ENCODE measurements at regions not wholly inside any gene's neighbourhood (a gene's known extent, or its start where the extent isn't known, plus 50 kb on each side); places are given as distances from the start of the nearest gene placed in this dataset.

DNA sequence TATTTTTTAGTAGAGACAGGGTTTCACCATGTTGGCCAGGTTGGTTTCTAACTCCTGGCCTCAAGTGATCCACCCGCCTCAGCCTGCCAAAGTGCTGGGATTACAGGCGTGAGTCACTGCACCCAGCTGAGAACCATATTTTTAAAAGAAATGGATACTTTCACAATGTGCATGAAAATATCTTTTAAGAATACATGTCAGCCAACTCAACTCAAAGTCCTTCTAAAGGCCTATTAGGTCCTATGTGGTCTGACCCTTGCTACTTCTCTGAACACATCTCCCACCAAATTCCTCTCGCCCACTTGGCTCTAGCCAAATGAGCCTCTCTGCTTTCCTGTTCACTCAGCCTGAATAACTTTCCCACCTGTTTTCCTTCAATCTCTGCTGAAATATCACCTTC lies 119.6 kb downstream of the MTX2 start:
- no peak for TF ChIP-seq GATA2 (IDR thresholded peaks at IDR 0.05; ENCODE audit: low read depth, low read length)
- no peak for TF ChIP-seq GATA3 (IDR thresholded peaks at IDR 0.05; ENCODE audit: low read depth, low read length)

Data from SH-SY5Y (cell line).